Heart left ventricle (tissue), 16 donors: ENCODE measurements at regions not wholly inside any gene's neighbourhood (a gene's known extent, or its start where the extent isn't known, plus 50 kb on each side); places are given as distances from the start of the nearest gene placed in this dataset.

Source experiments
- ATAC-seq, 4 donors: fragments of 200-7000 bp; cut with Tn5 transposase; one replicate each; pipeline ENCODE4 v1.9.1; 2020 to 2022; ENCODE audit warnings: moderate library complexity in 4 of 4, mild to moderate bottlenecking in 3 of 4, moderate number of reproducible peaks in 1 of 4
- DNase-seq, 5 donors: peaks; one replicate each; pipeline ENCODE4 v3.0.0-alpha.2; 2020
- H3K27ac ChIP-seq, 12 donors: fragments of 200-600 bp; sonication (generic) in 4 of 12; one replicate each; pipeline versions ENCODE4 v1.5.0 to v1.8.0; 2016 to 2022; ENCODE audit warnings: mild to moderate bottlenecking in 2 of 12
- H3K27me3 ChIP-seq, 9 donors: fragments of 200-600 bp; sonication (generic) in 2 of 9; one replicate each; pipeline versions ENCODE4 v1.5.1 to v1.8.0; 2016 to 2022; ENCODE audit warnings: mild to moderate bottlenecking in 3 of 9
- H3K36me3 ChIP-seq, 9 donors: fragments of 200-600 bp; sonication (generic) in 2 of 9; one replicate each; pipeline versions ENCODE4 v1.5.0 to v1.8.0; 2018 to 2022; ENCODE audit warnings: mild to moderate bottlenecking in 2 of 9
- H3K4me1 ChIP-seq, 12 donors: fragments of 200-600 bp; sonication (generic) in 4 of 12; one replicate each; pipeline versions ENCODE4 v1.5.0 to v1.8.0; 2016 to 2022; ENCODE audit warnings: mild to moderate bottlenecking in 3 of 12
- H3K4me3 ChIP-seq, 12 donors: fragments of 200-600 bp; sonication (generic) in 4 of 12; one replicate each; pipeline versions ENCODE4 v1.5.0 to v1.8.0; 2017 to 2022; ENCODE audit warnings: mild to moderate bottlenecking in 9 of 12, moderate library complexity in 4 of 12
- H3K9me3 ChIP-seq, 12 donors: fragments of 200-600 bp; sonication (generic) in 4 of 12; one replicate each; pipeline versions ENCODE4 v1.5.0 to v1.8.0; 2016 to 2022; ENCODE audit warnings: mild to moderate bottlenecking in 1 of 12
- CTCF ChIP-seq, 12 donors: fragments of 200-600 bp; sonication (generic) in 4 of 12; IDR thresholded peaks; one replicate each; pipeline versions ENCODE4 v1.5.0 to v1.8.0; 2018 to 2022; ENCODE audit warnings: antibody characterized with exemption in 12 of 12, mild to moderate bottlenecking in 5 of 12
- POLR2A ChIP-seq, 2 donors: fragments of 450-650 bp; IDR thresholded peaks; one replicate each; pipeline ENCODE4 v1.6.1; 2017; ENCODE audit warnings: antibody characterized with exemption in 2 of 2, mild to moderate bottlenecking in 2 of 2, moderate library complexity in 2 of 2
- WGBS, 4 donors: extraction: QIAGEN DNeasy Blood & Tissue Kit in 2 of 4; methylation state at CpG; one replicate each; pipeline versions ENCODE4 v1.1.5 to v1.1.7; 2013 to 2018; 5-methylcytosine and 5-hydroxymethylcytosine counted together
- intact Hi-C, 10 donors: fragments of 100-400 bp; cut with DNase I; formaldehyde crosslinking; loops; one replicate each; pipeline versions ENCODE4 v1.11.1 to v1.14.2; 2022
- donor health status: ischemic (EF 13 %, LVEDD 7.1; RV severe dilation, severe dysfunction).
- donor health status: healthy with polysubstance abuse.
- donor health status: DM: no; HTN: yes; CAD: no.
- donor health status: DM: no; HTN: no; CAD: no.
- donor health status: ischemic (EF 25% LVEDD 6.9; RV normal size, moderate dysfunction).
- donor health status: ischemic (EF 25% LVEDD 5.7; RV mildly dilated, moderate dysfunction).
- donor health status: healthy.
- donor health status: DM: yes; HTN: yes; CAD: no.
- donor health status: ischemic (EF 35%, LVEDD 5.7; RV mildly dilated, moderate dysfunction).
- donor health status: nonischemic (EF 11% LVEDD 7.7; RV severe dilation, severe dysfunction).
- donor health status: DM: yes; HTN: yes; CAD: no.
- donor health status: PGD.
- donor health status: ischemic (EF 29% LVEDD 5.4; RV normal size, mild dysfunction).
- donor health status: nonischemic (EF 23%, LVEDD 6.1; RV moderate dilation, normal function).

GRCh38 chr14:104505085-104506074 lies 74.2 kb upstream of the C14orf180 start:
- H3K4me3 ChIP-seq = no peak overlapping the region
- DNase-seq (peak in 1 of 5 donors; percentile 54), ATAC-seq (no peak)
- peaks cover 0 to 32% (median 12%) of the 10 kb centered on the region in 12 donors for H3K9me3 ChIP-seq
- H3K4me1 ChIP-seq = peaks cover 0 to 2% (median 0%) of the 10 kb centered on the region in 12 donors
- peaks cover 0 to 4% (median 0%) of the 10 kb centered on the region in 9 donors for H3K27me3 ChIP-seq
- intact Hi-C loops = no loop called here
- no peak for TF ChIP-seq CTCF (IDR thresholded peaks at IDR 0.05)
- no peak for TF ChIP-seq POLR2A (IDR thresholded peaks at IDR 0.05)
- WGBS, 4 donors = 72 to 84% (median 77%) methylated on average over 15 to 28 of the region's 28 CpGs
- no peak overlapping the region for H3K27ac ChIP-seq
- H3K36me3 ChIP-seq = no peaks in the 10 kb centered on the region

- H3K27me3 ChIP-seq = peaks cover 0 to 4% (median 0%) of the 10 kb centered on the region in 9 donors
- intact Hi-C loops = no loop called here
- H3K9me3 ChIP-seq = peaks cover 0 to 23% (median 9%) of the 10 kb centered on the region in 12 donors
- H3K27ac ChIP-seq = no peak overlapping the region
- H3K4me1 ChIP-seq = peaks cover 0 to 8% (median 0%) of the 10 kb centered on the region in 12 donors
- TF ChIP-seq POLR2A (IDR thresholded peaks at IDR 0.05) (no peak), CTCF (IDR thresholded peaks at IDR 0.05) (no peak)
- H3K4me3 ChIP-seq = no peak overlapping the region
- H3K36me3 ChIP-seq = no peaks in the 10 kb centered on the region
- 79 to 87% (median 83%) methylated on average over 6 to 11 of the region's 11 CpGs for WGBS, 4 donors
- peak in 1 of 5 donors; percentile 33 for DNase-seq
- no peak for ATAC-seq
Observed at GRCh38 chr14:104506461-104507253, 72.9 kb upstream of the C14orf180 start.

- no peak for ATAC-seq
- WGBS, 4 donors = 59 to 75% (median 66%) methylated on average over 6 of the region's 6 CpGs
- peak in 1 of 5 donors; percentile 10 for DNase-seq
- H3K27ac ChIP-seq = no peak overlapping the region
- peaks cover 0 to 4% (median 0%) of the 10 kb centered on the region in 9 donors for H3K27me3 ChIP-seq
- H3K9me3 ChIP-seq = peaks cover 0 to 15% (median 2%) of the 10 kb centered on the region in 12 donors
- no peak overlapping the region for H3K4me3 ChIP-seq
- intact Hi-C loops = no loop called here
- H3K4me1 ChIP-seq = peaks cover 0 to 8% (median 0%) of the 10 kb centered on the region in 12 donors
- H3K36me3 ChIP-seq = no peaks in the 10 kb centered on the region
- TF ChIP-seq CTCF (IDR thresholded peaks at IDR 0.05) (no peak), POLR2A (IDR thresholded peaks at IDR 0.05) (no peak)
Observed at GRCh38 chr14:104507443-104507842, 72.1 kb upstream of the C14orf180 start.
